Esophagus muscularis mucosa (tissue), 4 donors: ENCODE measurements at regions not wholly inside any gene's neighbourhood (a gene's known extent, or its start where the extent isn't known, plus 50 kb on each side); places are given as distances from the start of the nearest gene placed in this dataset.
"Not testable (repeated sequence)": the region's sequence is repeated elsewhere in the genome, so short reads cannot be mapped to it uniquely, and the experiment has no call there.

Experiments used
- DNase-seq: peaks from one replicate; pipeline ENCODE4 v3.0.0-alpha.2; 2017; ENCODE audit errors: extremely low spot score
- H3K27ac ChIP-seq, 4 donors: fragments of 200-600 bp; sonication (generic); replicated peaks in 1 of 4; 1 replicate in 3 of 4; 2 replicates in 1 of 4; pipeline ENCODE4 v1.5.1; 2016 to 2019; ENCODE audit warnings: mild to moderate bottlenecking in 1 of 4
- H3K27me3 ChIP-seq, 4 donors: fragments of 200-600 bp; sonication (generic); one replicate each; pipeline versions ENCODE4 v1.5.1 to v1.6.0; 2016 to 2019
- H3K36me3 ChIP-seq, 4 donors: fragments of 200-600 bp; sonication (generic); one replicate each; pipeline ENCODE4 v1.5.1; 2016 to 2019
- H3K4me1 ChIP-seq, 4 donors: fragments of 200-600 bp; sonication (generic); one replicate each; pipeline ENCODE4 v1.5.1; 2016 to 2019
- H3K4me3 ChIP-seq, 4 donors: fragments of 200-600 bp; sonication (generic); 1 replicate in 2 of 4; 2 replicates in 2 of 4; pipeline ENCODE4 v1.5.1; 2016 to 2019; ENCODE audit warnings: mild to moderate bottlenecking in 4 of 4, moderate library complexity in 1 of 4
- H3K9me3 ChIP-seq, 4 donors: fragments of 200-600 bp; sonication (generic); 1 replicate in 3 of 4; 2 replicates in 1 of 4; pipeline ENCODE4 v1.5.1; 2016 to 2019
- EP300 ChIP-seq: sonication (generic); formaldehyde crosslinking; IDR thresholded peaks from one replicate; pipeline ENCODE4 v1.6.1; 2017; ENCODE audit warnings: antibody characterized with exemption
- POLR2A ChIP-seq: fragments of 450-650 bp; IDR thresholded peaks from one replicate; pipeline ENCODE4 v1.6.1; 2017; ENCODE audit warnings: antibody characterized with exemption, moderate library complexity, mild to moderate bottlenecking, low read depth
- POLR2AphosphoS5 ChIP-seq, 2 donors: sonication (generic); formaldehyde crosslinking; IDR thresholded peaks; one replicate each; pipeline ENCODE4 v1.6.1; 2017; ENCODE audit warnings: antibody characterized with exemption in 2 of 2
- WGBS: methylation state at CpG from one replicate; pipeline ENCODE4 v1.1.5; 2018; 5-methylcytosine and 5-hydroxymethylcytosine counted together
- intact Hi-C: fragments of 100-400 bp; cut with DNase I; formaldehyde crosslinking; loops from one replicate; pipeline ENCODE4 v1.15.1; 2023
- TF ChIP-seq, protein P1 (sequence below), 3 experiments: fragments of 200-600 bp in 2 of 3; fragments of 450-650 bp in 1 of 3; sonication (generic) in 2 of 3; IDR thresholded peaks; one replicate each; pipeline ENCODE4 v1.5.1; 2017 to 2019; ENCODE audit warnings: antibody characterized with exemption in 3 of 3, mild to moderate bottlenecking in 2 of 3, moderate library complexity in 1 of 3

DNA sequence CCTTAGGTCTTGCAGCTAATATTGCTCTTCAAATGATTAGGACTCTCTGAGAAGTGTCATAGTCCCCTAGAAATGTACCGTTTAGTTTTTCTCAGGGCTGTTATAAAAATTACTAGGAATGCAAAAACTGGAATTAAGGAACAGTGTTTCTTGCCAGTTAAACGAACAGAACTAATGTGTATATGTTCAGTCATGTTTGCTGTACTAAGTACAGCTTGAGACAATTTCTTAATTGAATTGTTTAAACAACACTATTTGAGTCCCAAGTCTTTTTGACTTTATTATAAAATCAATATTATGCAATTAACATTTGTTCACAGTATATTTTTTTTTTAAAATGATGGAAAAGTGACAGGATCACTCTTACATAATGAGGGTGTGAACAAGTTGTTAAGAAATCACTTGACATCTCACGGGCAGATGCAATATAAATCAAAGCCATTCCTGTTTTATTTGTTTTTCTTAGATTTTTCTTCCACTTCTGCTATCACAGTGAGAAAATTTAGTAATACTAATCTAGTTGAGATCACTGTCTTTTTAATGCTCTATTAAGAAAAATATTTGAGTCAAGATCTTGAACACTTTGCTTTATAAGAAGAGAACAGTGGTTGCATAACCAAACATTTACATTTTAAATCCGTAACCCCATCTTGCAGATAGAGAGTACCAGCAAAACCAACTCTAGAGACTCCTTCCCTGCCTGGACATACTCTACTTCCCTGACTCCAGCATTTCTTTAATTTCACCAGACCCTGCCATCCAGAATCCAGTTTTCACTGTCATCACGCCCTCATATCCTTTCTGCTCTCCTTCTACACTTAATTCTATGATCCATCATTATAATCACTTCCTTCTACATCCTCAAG is 140.7 kb upstream of the KITLG start:
- H3K27me3 ChIP-seq = no peaks in the 10 kb centered on the region
- WGBS = 53% methylated on average over 5 of the region's 5 CpGs
- H3K27ac ChIP-seq = peak overlapping the region in 1 of 4 donors; percentile 5
- intact Hi-C loops = no loop called here
- H3K9me3 ChIP-seq = no peaks in the 10 kb centered on the region
- DNase-seq = no peak
- peaks cover 0 to 38% (median 25%) of the 10 kb centered on the region in 4 donors for H3K4me1 ChIP-seq
- H3K36me3 ChIP-seq = no peaks in the 10 kb centered on the region
- no peak overlapping the region for H3K4me3 ChIP-seq
- TF ChIP-seq, protein P1, sequence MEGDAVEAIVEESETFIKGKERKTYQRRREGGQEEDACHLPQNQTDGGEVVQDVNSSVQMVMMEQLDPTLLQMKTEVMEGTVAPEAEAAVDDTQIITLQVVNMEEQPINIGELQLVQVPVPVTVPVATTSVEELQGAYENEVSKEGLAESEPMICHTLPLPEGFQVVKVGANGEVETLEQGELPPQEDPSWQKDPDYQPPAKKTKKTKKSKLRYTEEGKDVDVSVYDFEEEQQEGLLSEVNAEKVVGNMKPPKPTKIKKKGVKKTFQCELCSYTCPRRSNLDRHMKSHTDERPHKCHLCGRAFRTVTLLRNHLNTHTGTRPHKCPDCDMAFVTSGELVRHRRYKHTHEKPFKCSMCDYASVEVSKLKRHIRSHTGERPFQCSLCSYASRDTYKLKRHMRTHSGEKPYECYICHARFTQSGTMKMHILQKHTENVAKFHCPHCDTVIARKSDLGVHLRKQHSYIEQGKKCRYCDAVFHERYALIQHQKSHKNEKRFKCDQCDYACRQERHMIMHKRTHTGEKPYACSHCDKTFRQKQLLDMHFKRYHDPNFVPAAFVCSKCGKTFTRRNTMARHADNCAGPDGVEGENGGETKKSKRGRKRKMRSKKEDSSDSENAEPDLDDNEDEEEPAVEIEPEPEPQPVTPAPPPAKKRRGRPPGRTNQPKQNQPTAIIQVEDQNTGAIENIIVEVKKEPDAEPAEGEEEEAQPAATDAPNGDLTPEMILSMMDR (IDR thresholded peaks at IDR 0.05) = no peak
- TF ChIP-seq EP300 = no peak
- no peak for TF ChIP-seq POLR2A
- no peak for TF ChIP-seq POLR2AphosphoS5 (IDR thresholded peaks at IDR 0.05)

DNA sequence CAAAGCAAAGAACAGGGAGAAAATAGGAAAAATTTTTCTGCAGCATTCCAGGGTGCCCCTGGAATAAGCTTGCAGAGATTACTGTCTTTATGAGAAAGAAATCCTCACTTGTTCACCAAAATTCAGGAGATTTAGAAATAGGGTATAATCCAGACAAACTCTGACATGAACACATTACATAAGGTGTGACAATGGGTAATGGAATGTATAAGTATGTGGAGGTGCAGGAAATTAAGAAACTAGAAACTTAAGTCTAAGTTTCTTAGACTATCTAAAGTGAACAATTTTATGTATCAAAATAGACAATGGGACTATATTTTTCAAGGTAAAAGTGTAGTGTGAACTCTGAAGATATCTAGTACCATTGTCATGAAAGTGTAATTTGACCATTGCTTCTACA is 140.0 kb upstream of the KITLG start:
- H3K4me1 ChIP-seq = peaks cover 0 to 36% (median 19%) of the 10 kb centered on the region in 4 donors
- no peaks in the 10 kb centered on the region for H3K36me3 ChIP-seq
- no peak overlapping the region for H3K27ac ChIP-seq
- TF ChIP-seq EP300 = no peak
- TF ChIP-seq, protein P1 (IDR thresholded peaks at IDR 0.05) = no peak
- no peak for DNase-seq
- H3K27me3 ChIP-seq = no peaks in the 10 kb centered on the region
- intact Hi-C loops = no loop called here
- no peak overlapping the region for H3K4me3 ChIP-seq
- H3K9me3 ChIP-seq = no peaks in the 10 kb centered on the region

- peaks cover 0 to 20% (median 8%) of the 10 kb centered on the region in 4 donors for H3K4me1 ChIP-seq
- no peaks in the 10 kb centered on the region for H3K9me3 ChIP-seq
- no peak overlapping the region for H3K27ac ChIP-seq
- intact Hi-C loops = no loop called here
- TF ChIP-seq, protein P1 (IDR thresholded peaks at IDR 0.05) = no peak
- TF ChIP-seq EP300 = no peak
- TF ChIP-seq POLR2A = no peak
- TF ChIP-seq POLR2AphosphoS5 (IDR thresholded peaks at IDR 0.05) = no peak
- DNase-seq = no peak
- no peak overlapping the region for H3K4me3 ChIP-seq
- no peaks in the 10 kb centered on the region for H3K36me3 ChIP-seq
- H3K27me3 ChIP-seq = no peaks in the 10 kb centered on the region
Measured at GRCh38 chr12:88717188-88717587, 136.9 kb upstream of the KITLG start.

DNA sequence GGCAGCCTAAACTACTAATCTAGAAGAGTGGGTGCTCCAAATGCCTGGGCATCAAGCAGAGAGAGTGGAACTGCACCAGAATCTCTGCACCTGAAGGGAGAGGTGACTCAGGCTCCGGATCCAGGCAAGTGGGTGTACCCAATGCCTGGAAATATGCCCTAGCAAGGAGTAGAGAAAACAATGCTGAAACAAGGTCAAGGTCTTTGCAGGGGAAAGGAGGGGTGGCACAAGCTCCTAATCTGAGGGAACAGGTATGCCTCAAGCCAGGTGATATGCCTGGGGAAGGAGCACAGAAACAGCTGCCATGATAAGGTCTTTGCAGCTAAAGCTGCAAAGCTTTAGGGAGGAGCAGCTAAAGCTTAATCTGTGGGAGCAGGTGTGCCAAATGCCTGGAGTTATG is 136.0 kb upstream of the KITLG start:
- Histone ChIP-seq H3K36me3 (no peaks in the 10 kb centered on the region), H3K27me3 (no peaks in the 10 kb centered on the region), H3K4me1 (peaks cover 0 to 16% (median 7%) of the 10 kb centered on the region in 4 donors), H3K27ac (no peak overlapping the region), H3K9me3 (no peaks in the 10 kb centered on the region), H3K4me3 (no peak overlapping the region)
- no peak for DNase-seq
- intact Hi-C loops = no loop called here
- TF ChIP-seq POLR2AphosphoS5 (IDR thresholded peaks at IDR 0.05) = no peak
- no peak for TF ChIP-seq EP300
- 73% methylated on average over 1 of the region's 1 CpG for WGBS

GRCh38 chr12:88715673-88716072 is 135.4 kb upstream of the KITLG start:
- intact Hi-C loops = no loop called here
- Histone ChIP-seq H3K4me1 (peaks cover 0 to 10% (median 4%) of the 10 kb centered on the region in 4 donors), H3K9me3 (no peaks in the 10 kb centered on the region), H3K27ac (no peak overlapping the region), H3K36me3 (no peaks in the 10 kb centered on the region), H3K27me3 (no peaks in the 10 kb centered on the region), H3K4me3 (no peak overlapping the region)
- DNase-seq = no peak
- whole genome bisulfite sequencing = 83% methylated on average over 2 of the region's 2 CpGs
- TF ChIP-seq POLR2AphosphoS5 (IDR thresholded peaks at IDR 0.05) (no peak), EP300 (no peak), POLR2A (no peak)
- TF ChIP-seq, protein P1 (IDR thresholded peaks at IDR 0.05) = no peak

DNA sequence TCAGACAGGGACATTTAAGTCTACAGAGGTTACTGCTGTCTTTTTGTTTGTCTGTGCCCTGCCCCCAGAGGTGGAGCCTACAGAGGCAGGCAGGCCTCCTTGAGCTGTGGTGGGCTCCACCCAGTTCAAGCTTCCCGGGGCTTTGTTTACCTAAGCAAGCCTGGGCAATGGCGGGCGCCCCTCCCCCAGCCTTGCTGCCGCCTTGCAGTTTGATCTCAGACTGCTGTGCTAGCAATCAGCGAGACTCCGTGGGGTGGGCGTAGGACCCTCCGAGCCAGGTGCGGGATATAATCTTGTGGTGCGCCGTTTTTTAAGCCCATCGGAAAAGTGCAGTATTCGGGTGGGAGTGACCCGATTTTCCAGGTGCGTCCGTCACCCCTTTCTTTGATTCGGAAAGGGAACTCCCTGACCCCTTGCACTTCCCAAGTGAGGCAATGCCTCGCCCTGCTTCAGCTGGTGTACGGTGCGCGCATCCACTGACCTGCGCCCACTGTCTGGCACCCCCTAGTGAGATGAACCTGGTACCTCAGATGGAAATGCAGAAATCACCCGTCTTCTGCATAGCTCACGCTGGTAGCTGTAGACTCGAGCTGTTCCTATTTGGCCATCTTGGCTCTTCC is 134.1 kb upstream of the KITLG start:
- H3K4me1 ChIP-seq, DNase-seq, intact Hi-C loops, H3K4me3 ChIP-seq, H3K27me3 ChIP-seq, H3K27ac ChIP-seq, H3K36me3 ChIP-seq, H3K9me3 ChIP-seq: not testable (repeated sequence)
- WGBS = 95% methylated on average over 21 of the region's 25 CpGs
